ENCODE measurements at regions not wholly inside any gene's neighbourhood (a gene's known extent, or its start where the extent isn't known, plus 50 kb on each side); places are given as distances from the start of the nearest gene placed in this dataset.

- Histone ChIP-seq H3K27me3 (ENCODE audit: low read length) (no peaks in the 10 kb centered on the region), H3K79me2 (ENCODE audit: insufficient read depth, low read length) (no peaks in the 10 kb centered on the region), H2AFZ (ENCODE audit: low read depth, low read length, severe bottlenecking) (no peak overlapping the region), H3K4me3 (ENCODE audit: insufficient read depth, low read length, poor library complexity, severe bottlenecking) (no peak overlapping the region), H3K36me3 (ENCODE audit: low read length) (no peaks in the 10 kb centered on the region), H3K9me3 (ENCODE audit: insufficient read depth, low read length) (no peaks in the 10 kb centered on the region), H3K9ac (ENCODE audit: low read length) (no peak overlapping the region), H3K27ac (ENCODE audit: low read depth, low read length) (no peak overlapping the region), H4K20me1 (ENCODE audit: low read depth, low read length) (no peaks in the 10 kb centered on the region), H3F3A (ENCODE audit: insufficient read depth) (no peaks in the 10 kb centered on the region), H3K4me2 (ENCODE audit: low read depth, low read length, poor library complexity, severe bottlenecking) (no peak overlapping the region), H3K9me2 (replicated peaks; ENCODE audit: insufficient read depth, low read length) (no peaks in the 10 kb centered on the region)
- TF ChIP-seq CTCF (IDR thresholded peaks at IDR 0.05; ENCODE audit: insufficient read depth, low read length, poor library complexity, severe bottlenecking) (no peak), EZH2phosphoT487 (conservative IDR thresholded peaks at IDR 0.05; ENCODE audit: low read length) (no peak)
Observed at GRCh38 chr16:79897453-79898146, 297.1 kb upstream of the MAF start.

- no peak overlapping the region for H3K9ac ChIP-seq (ENCODE audit: low read length)
- H3K4me3 ChIP-seq (ENCODE audit: insufficient read depth, low read length, poor library complexity, severe bottlenecking) = no peak overlapping the region
- no peaks in the 10 kb centered on the region for H3K27me3 ChIP-seq (ENCODE audit: low read length)
- H3K9me3 ChIP-seq (ENCODE audit: insufficient read depth, low read length) = no peaks in the 10 kb centered on the region
- no peaks in the 10 kb centered on the region for H3K36me3 ChIP-seq (ENCODE audit: low read length)
- H2AFZ ChIP-seq (ENCODE audit: low read depth, low read length, severe bottlenecking) = no peak overlapping the region
- no peak overlapping the region for H3K4me2 ChIP-seq (ENCODE audit: low read depth, low read length, poor library complexity, severe bottlenecking)
- TF ChIP-seq CTCF (IDR thresholded peaks at IDR 0.05; ENCODE audit: insufficient read depth, low read length, poor library complexity, severe bottlenecking) = no peak
- H3K9me2 ChIP-seq (replicated peaks; ENCODE audit: insufficient read depth, low read length) = no peaks in the 10 kb centered on the region
- no peak overlapping the region for H3K27ac ChIP-seq (ENCODE audit: low read depth, low read length)
- H4K20me1 ChIP-seq (ENCODE audit: low read depth, low read length) = no peaks in the 10 kb centered on the region
- H3F3A ChIP-seq (ENCODE audit: insufficient read depth) = no peaks in the 10 kb centered on the region
- H3K79me2 ChIP-seq (ENCODE audit: insufficient read depth, low read length) = no peaks in the 10 kb centered on the region
Observed at GRCh38 chr16:79897104-79897452, 296.5 kb upstream of the MAF start.

GRCh38 chr16:79895917-79896203 lies 295.3 kb upstream of the MAF start:
- Histone ChIP-seq H3K4me3 (ENCODE audit: insufficient read depth, low read length, poor library complexity, severe bottlenecking) (no peak overlapping the region), H4K20me1 (ENCODE audit: low read depth, low read length) (no peaks in the 10 kb centered on the region), H3K27me3 (ENCODE audit: low read length) (no peaks in the 10 kb centered on the region), H3K9me3 (ENCODE audit: insufficient read depth, low read length) (no peaks in the 10 kb centered on the region), H3F3A (ENCODE audit: insufficient read depth) (no peaks in the 10 kb centered on the region), H3K4me2 (ENCODE audit: low read depth, low read length, poor library complexity, severe bottlenecking) (no peak overlapping the region), H3K79me2 (ENCODE audit: insufficient read depth, low read length) (no peaks in the 10 kb centered on the region), H3K27ac (ENCODE audit: low read depth, low read length) (no peak overlapping the region), H3K9ac (ENCODE audit: low read length) (no peak overlapping the region), H2AFZ (ENCODE audit: low read depth, low read length, severe bottlenecking) (no peak overlapping the region), H3K36me3 (ENCODE audit: low read length) (no peaks in the 10 kb centered on the region), H3K9me2 (replicated peaks; ENCODE audit: insufficient read depth, low read length) (no peaks in the 10 kb centered on the region)
- TF ChIP-seq EZH2phosphoT487 (conservative IDR thresholded peaks at IDR 0.05; ENCODE audit: low read length) = no peak
- no peak for TF ChIP-seq CTCF (IDR thresholded peaks at IDR 0.05; ENCODE audit: insufficient read depth, low read length, poor library complexity, severe bottlenecking)

All from SU-DHL-6 (cell line).